Endothelial cell of umbilical vein (primary cell): ENCODE measurements at regions not wholly inside any gene's neighbourhood (a gene's known extent, or its start where the extent isn't known, plus 50 kb on each side); places are given as distances from the start of the nearest gene placed in this dataset.
A peak's percentile ranks its signal among the peaks of the same experiment; 100 is the strongest.

ENCODE experiments used
- EZH2 ChIP-seq: IDR thresholded peaks from 2 replicates; pipeline ENCODE4 v1.6.1; 2012; ENCODE audit warnings: borderline replicate concordance, low read depth, mild to moderate bottlenecking, moderate library complexity, low read length, inconsistent platforms; ENCODE audit not compliant: severe bottlenecking
- FOS ChIP-seq: IDR thresholded peaks from 2 replicates; pipeline ENCODE4 v1.6.1; 2011; ENCODE audit warnings: mild to moderate bottlenecking, low read length, moderate library complexity, borderline replicate concordance; ENCODE audit not compliant: insufficient read depth
- JUN ChIP-seq: IDR thresholded peaks from 2 replicates; pipeline ENCODE4 v1.6.1; 2011; ENCODE audit warnings: borderline replicate concordance, low read depth; ENCODE audit not compliant: insufficient read length, insufficient read depth
- POLR2A ChIP-seq: IDR thresholded peaks from 2 replicates; pipeline ENCODE4 v1.6.1; 2012; ENCODE audit warnings: low read depth, mild to moderate bottlenecking, control low read depth, low read length
- POLR2AphosphoS5 ChIP-seq: IDR thresholded peaks from 2 replicates; pipeline ENCODE4 v1.6.1; 2012; ENCODE audit warnings: low read depth, mild to moderate bottlenecking, control low read depth, low read length, moderate library complexity; ENCODE audit not compliant: insufficient read depth
- TF ChIP-seq, protein P1 (sequence below), 2 donors: IDR thresholded peaks; 1 replicate in 1 of 2; 2 replicates in 1 of 2; pipeline ENCODE4 v1.5.1; 2011; ENCODE audit warnings: low read length in 2 of 2, mild to moderate bottlenecking in 2 of 2, moderate library complexity in 2 of 2, control low read depth in 1 of 2, inconsistent platforms in 1 of 2, low read depth in 1 of 2; ENCODE audit not compliant: insufficient read depth in 1 of 2; ENCODE audit errors: extremely low read depth in 1 of 2
- TF ChIP-seq, protein P2 (sequence below): IDR thresholded peaks from 2 replicates; pipeline ENCODE4 v1.6.1; 2011; ENCODE audit not compliant: insufficient read depth, insufficient read length

DNA sequence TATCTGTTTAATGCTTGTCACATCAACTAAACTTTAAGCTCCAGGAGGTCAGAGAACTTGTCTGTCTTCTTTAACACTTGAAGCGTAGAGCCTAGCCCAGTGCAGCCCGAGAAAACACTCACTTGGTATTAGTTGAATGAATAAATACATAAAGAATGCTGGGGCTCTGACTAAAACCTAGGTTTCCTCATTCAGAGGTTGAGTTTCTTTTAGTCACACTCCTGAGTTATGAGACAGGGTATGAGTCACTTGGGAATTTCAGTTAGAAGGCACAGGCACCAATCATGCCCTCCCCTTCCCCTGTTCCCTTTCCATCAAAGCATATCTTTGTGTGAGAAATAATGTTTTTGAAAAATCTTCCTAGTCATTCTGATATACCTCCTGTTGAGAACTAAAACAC is 589.8 kb upstream of the DPPA4 start:
- no peak for TF ChIP-seq POLR2A
- peak; percentile 45 for TF ChIP-seq FOS
- TF ChIP-seq, protein P1, sequence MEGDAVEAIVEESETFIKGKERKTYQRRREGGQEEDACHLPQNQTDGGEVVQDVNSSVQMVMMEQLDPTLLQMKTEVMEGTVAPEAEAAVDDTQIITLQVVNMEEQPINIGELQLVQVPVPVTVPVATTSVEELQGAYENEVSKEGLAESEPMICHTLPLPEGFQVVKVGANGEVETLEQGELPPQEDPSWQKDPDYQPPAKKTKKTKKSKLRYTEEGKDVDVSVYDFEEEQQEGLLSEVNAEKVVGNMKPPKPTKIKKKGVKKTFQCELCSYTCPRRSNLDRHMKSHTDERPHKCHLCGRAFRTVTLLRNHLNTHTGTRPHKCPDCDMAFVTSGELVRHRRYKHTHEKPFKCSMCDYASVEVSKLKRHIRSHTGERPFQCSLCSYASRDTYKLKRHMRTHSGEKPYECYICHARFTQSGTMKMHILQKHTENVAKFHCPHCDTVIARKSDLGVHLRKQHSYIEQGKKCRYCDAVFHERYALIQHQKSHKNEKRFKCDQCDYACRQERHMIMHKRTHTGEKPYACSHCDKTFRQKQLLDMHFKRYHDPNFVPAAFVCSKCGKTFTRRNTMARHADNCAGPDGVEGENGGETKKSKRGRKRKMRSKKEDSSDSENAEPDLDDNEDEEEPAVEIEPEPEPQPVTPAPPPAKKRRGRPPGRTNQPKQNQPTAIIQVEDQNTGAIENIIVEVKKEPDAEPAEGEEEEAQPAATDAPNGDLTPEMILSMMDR (IDR thresholded peaks at IDR 0.05; ENCODE audit: extremely low read depth in 1 of 2, insufficient read depth in 1 of 2, low read depth in 1 of 2, low read length in 2 of 2) = no peak
- TF ChIP-seq EZH2 = no peak
- no peak for TF ChIP-seq POLR2AphosphoS5
- TF ChIP-seq, protein P2, sequence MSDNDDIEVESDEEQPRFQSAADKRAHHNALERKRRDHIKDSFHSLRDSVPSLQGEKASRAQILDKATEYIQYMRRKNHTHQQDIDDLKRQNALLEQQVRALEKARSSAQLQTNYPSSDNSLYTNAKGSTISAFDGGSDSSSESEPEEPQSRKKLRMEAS = no peak
- TF ChIP-seq JUN = no peak
